GM23338 (cell line): ENCODE measurements at regions not wholly inside any gene's neighbourhood (a gene's known extent, or its start where the extent isn't known, plus 50 kb on each side); places are given as distances from the start of the nearest gene placed in this dataset.

Experiments
- ATAC-seq: fragments of 200-7000 bp; cut with Tn5 transposase; 3 replicates; pipeline ENCODE4 v1.9.1; 2020
- DNase-seq: peaks from one replicate; pipeline ENCODE4 v3.0.0-alpha.2; 2015; ENCODE audit warnings: low spot score
- H2AFZ ChIP-seq: fragments of 200-600 bp; sonication (generic); 2 replicates; pipeline ENCODE4 v1.8.0; 2016; ENCODE audit warnings: antibody characterized with exemption, mild to moderate bottlenecking, moderate library complexity
- H3F3A ChIP-seq: fragments of 200-600 bp; sonication (generic); replicated peaks from 2 replicates; pipeline ENCODE4 v1.8.0; 2017; ENCODE audit warnings: antibody characterized with exemption, mixed run types, low read depth
- H3K27ac ChIP-seq: fragments of 200-600 bp; sonication (generic); 2 replicates; pipeline ENCODE4 v1.6.1; 2016; ENCODE audit warnings: low read depth
- H3K27me3 ChIP-seq: fragments of 200-600 bp; sonication (generic); 2 replicates; pipeline ENCODE4 v1.8.0; 2016; ENCODE audit warnings: mild to moderate bottlenecking, mixed run types, moderate library complexity; ENCODE audit not compliant: insufficient read depth
- H3K36me3 ChIP-seq: fragments of 200-600 bp; sonication (generic); 2 replicates; pipeline ENCODE4 v1.8.0; 2016; ENCODE audit warnings: mild to moderate bottlenecking; ENCODE audit not compliant: insufficient read depth
- H3K4me1 ChIP-seq: fragments of 200-600 bp; sonication (generic); 2 replicates; pipeline ENCODE4 v1.8.0; 2016; ENCODE audit warnings: mild to moderate bottlenecking, moderate library complexity; ENCODE audit not compliant: insufficient read depth
- H3K4me2 ChIP-seq: fragments of 200-600 bp; sonication (generic); 2 replicates; pipeline ENCODE4 v1.7.1; 2017; ENCODE audit warnings: mixed run types
- H3K4me3 ChIP-seq: fragments of 200-600 bp; sonication (generic); 2 replicates; pipeline ENCODE4 v1.6.1; 2016; ENCODE audit warnings: mixed run types
- H3K79me2 ChIP-seq: fragments of 200-600 bp; sonication (generic); replicated peaks from 2 replicates; pipeline ENCODE4 v1.8.0; 2017; ENCODE audit warnings: mild to moderate bottlenecking; ENCODE audit not compliant: insufficient read depth
- H3K9me2 ChIP-seq: fragments of 200-600 bp; sonication (generic); 2 replicates; pipeline ENCODE4 v1.8.0; 2017; ENCODE audit not compliant: insufficient read depth
- H4K20me1 ChIP-seq: fragments of 200-600 bp; sonication (generic); replicated peaks from 2 replicates; pipeline ENCODE4 v1.8.0; 2017; ENCODE audit warnings: mild to moderate bottlenecking; ENCODE audit not compliant: insufficient read depth
- H3K27ac Mint-ChIP-seq: 2 replicates; pipeline ENCODE4 v1.8.0; 2020; ENCODE audit warnings: inconsistent platforms, mild to moderate bottlenecking, moderate library complexity, mixed read lengths
- H3K27me3 Mint-ChIP-seq: 3 replicates; pipeline ENCODE4 v1.8.0; 2022; ENCODE audit warnings: low read depth, mild to moderate bottlenecking, moderate library complexity, mixed read lengths, inconsistent platforms; ENCODE audit not compliant: insufficient read depth, poor library complexity
- H3K36me3 Mint-ChIP-seq: 3 replicates; pipeline ENCODE4 v1.8.0; 2021; ENCODE audit warnings: low read depth, mild to moderate bottlenecking, inconsistent platforms, moderate library complexity, mixed read lengths
- H3K4me1 Mint-ChIP-seq: 3 replicates; pipeline ENCODE4 v1.8.0; 2020; ENCODE audit warnings: mild to moderate bottlenecking, inconsistent platforms, mixed read lengths
- H3K4me3 Mint-ChIP-seq: 3 replicates; pipeline ENCODE4 v1.8.0; 2021; ENCODE audit warnings: moderate library complexity, mild to moderate bottlenecking, inconsistent platforms, mixed read lengths
- H3K9me3 Mint-ChIP-seq: 3 replicates; pipeline ENCODE4 v1.8.0; 2020; ENCODE audit warnings: moderate library complexity, mild to moderate bottlenecking, inconsistent platforms, mixed read lengths
- CREB1 ChIP-seq: fragments of 250-450 bp; sonication (Bioruptor Pico); IDR thresholded peaks from 2 replicates; pipeline ENCODE4 v1.5.0; 2020; ENCODE audit warnings: low read depth, mild to moderate bottlenecking, moderate library complexity
- JUNB ChIP-seq: IDR thresholded peaks from one replicate; pipeline ENCODE4 v1.6.1; 2016; ENCODE audit warnings: antibody characterized with exemption; ENCODE audit not compliant: unreplicated experiment
- NANOG ChIP-seq: IDR thresholded peaks from 2 replicates; pipeline ENCODE4 v1.6.1; 2016; ENCODE audit warnings: antibody characterized with exemption, borderline replicate concordance
- STAT1 ChIP-seq: IDR thresholded peaks from one replicate; pipeline ENCODE4 v1.6.1; 2016; ENCODE audit warnings: antibody characterized with exemption; ENCODE audit not compliant: unreplicated experiment
- ZNF114 ChIP-seq: fragments of 250-450 bp; sonication (Bioruptor Pico); IDR thresholded peaks from 2 replicates; pipeline ENCODE4 v1.5.0; 2020; ENCODE audit warnings: mild to moderate bottlenecking, moderate library complexity
- TF ChIP-seq, protein P1 (sequence below): IDR thresholded peaks from 2 replicates; pipeline ENCODE4 v1.6.1; 2016; ENCODE audit warnings: antibody characterized with exemption
- TF ChIP-seq, protein P2 (sequence below): fragments of 250-450 bp; sonication (Bioruptor Pico); IDR thresholded peaks from 2 replicates; pipeline ENCODE4 v1.5.0; 2020; ENCODE audit warnings: mild to moderate bottlenecking, moderate library complexity

DNA sequence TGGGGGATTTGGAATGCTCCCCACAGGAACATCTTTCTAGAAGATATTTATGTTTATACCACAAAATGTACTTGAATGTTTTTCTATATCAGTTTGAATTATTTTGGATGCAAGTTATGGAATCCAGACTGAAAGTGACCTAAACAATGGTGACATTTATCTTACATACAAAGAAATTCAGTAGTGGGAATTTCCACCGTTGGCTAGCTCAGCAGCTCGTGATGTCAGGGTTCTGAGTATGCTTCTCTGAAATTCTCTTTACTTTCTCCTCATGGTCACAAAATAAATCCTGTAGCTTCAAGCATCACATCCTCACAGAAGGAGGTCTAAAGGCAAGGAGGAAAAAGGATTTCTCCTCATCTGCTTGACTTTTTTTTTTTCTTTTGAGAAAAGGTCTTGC, 105.3 kb downstream of the AKAIN1 start:
- ATAC-seq = no peak

GRCh38 chr18:5075297-5075696, 121.8 kb downstream of the AKAIN1 start:
- TF ChIP-seq, protein P1, sequence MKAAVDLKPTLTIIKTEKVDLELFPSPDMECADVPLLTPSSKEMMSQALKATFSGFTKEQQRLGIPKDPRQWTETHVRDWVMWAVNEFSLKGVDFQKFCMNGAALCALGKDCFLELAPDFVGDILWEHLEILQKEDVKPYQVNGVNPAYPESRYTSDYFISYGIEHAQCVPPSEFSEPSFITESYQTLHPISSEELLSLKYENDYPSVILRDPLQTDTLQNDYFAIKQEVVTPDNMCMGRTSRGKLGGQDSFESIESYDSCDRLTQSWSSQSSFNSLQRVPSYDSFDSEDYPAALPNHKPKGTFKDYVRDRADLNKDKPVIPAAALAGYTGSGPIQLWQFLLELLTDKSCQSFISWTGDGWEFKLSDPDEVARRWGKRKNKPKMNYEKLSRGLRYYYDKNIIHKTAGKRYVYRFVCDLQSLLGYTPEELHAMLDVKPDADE = no peak
- TF ChIP-seq CREB1 (CRISPR knock-in tag) (no peak), NANOG (no peak), ZNF114 (CRISPR knock-in tag) (no peak), STAT1 (no peak), JUNB (no peak)
- TF ChIP-seq, protein P2, sequence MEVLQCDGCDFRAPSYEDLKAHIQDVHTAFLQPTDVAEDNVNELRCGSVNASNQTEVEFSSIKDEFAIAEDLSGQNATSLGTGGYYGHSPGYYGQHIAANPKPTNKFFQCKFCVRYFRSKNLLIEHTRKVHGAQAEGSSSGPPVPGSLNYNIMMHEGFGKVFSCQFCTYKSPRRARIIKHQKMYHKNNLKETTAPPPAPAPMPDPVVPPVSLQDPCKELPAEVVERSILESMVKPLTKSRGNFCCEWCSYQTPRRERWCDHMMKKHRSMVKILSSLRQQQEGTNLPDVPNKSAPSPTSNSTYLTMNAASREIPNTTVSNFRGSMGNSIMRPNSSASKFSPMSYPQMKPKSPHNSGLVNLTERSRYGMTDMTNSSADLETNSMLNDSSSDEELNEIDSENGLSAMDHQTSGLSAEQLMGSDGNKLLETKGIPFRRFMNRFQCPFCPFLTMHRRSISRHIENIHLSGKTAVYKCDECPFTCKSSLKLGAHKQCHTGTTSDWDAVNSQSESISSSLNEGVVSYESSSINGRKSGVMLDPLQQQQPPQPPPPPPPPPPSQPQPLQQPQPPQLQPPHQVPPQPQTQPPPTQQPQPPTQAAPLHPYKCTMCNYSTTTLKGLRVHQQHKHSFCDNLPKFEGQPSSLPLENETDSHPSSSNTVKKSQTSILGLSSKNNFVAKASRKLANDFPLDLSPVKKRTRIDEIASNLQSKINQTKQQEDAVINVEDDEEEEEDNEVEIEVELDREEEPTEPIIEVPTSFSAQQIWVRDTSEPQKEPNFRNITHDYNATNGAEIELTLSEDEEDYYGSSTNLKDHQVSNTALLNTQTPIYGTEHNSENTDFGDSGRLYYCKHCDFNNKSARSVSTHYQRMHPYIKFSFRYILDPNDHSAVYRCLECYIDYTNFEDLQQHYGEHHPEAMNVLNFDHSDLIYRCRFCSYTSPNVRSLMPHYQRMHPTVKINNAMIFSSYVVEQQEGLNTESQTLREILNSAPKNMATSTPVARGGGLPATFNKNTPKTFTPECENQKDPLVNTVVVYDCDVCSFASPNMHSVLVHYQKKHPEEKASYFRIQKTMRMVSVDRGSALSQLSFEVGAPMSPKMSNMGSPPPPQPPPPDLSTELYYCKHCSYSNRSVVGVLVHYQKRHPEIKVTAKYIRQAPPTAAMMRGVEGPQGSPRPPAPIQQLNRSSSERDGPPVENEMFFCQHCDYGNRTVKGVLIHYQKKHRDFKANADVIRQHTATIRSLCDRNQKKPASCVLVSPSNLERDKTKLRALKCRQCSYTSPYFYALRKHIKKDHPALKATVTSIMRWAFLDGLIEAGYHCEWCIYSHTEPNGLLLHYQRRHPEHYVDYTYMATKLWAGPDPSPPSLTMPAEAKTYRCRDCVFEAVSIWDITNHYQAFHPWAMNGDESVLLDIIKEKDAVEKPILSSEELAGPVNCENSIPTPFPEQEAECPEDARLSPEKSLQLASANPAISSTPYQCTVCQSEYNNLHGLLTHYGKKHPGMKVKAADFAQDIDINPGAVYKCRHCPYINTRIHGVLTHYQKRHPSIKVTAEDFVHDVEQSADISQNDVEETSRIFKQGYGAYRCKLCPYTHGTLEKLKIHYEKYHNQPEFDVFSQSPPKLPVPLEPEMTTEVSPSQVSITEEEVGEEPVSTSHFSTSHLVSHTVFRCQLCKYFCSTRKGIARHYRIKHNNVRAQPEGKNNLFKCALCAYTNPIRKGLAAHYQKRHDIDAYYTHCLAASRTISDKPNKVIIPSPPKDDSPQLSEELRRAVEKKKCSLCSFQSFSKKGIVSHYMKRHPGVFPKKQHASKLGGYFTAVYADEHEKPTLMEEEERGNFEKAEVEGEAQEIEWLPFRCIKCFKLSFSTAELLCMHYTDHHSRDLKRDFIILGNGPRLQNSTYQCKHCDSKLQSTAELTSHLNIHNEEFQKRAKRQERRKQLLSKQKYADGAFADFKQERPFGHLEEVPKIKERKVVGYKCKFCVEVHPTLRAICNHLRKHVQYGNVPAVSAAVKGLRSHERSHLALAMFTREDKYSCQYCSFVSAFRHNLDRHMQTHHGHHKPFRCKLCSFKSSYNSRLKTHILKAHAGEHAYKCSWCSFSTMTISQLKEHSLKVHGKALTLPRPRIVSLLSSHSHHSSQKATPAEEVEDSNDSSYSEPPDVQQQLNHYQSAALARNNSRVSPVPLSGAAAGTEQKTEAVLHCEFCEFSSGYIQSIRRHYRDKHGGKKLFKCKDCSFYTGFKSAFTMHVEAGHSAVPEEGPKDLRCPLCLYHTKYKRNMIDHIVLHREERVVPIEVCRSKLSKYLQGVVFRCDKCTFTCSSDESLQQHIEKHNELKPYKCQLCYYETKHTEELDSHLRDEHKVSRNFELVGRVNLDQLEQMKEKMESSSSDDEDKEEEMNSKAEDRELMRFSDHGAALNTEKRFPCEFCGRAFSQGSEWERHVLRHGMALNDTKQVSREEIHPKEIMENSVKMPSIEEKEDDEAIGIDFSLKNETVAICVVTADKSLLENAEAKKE (CRISPR knock-in tag) = no peak
- Histone ChIP-seq H3K36me3 (no peaks in the 10 kb centered on the region), H3K9me2 (no peaks in the 10 kb centered on the region), H3K79me2 (no peaks in the 10 kb centered on the region), H4K20me1 (no peaks in the 10 kb centered on the region), H3K4me1 (no peaks in the 10 kb centered on the region), H2AFZ (no peak overlapping the region), H3K4me2 (no peak overlapping the region), H3K27ac (no peak overlapping the region), H3F3A (no peaks in the 10 kb centered on the region), H3K4me3 (no peak overlapping the region), H3K27me3 (no peaks in the 10 kb centered on the region)
- H3K4me3 Mint-ChIP-seq = no peak overlapping the region
- H3K27me3 Mint-ChIP-seq = no peaks in the 10 kb centered on the region
- no peak overlapping the region for H3K27ac Mint-ChIP-seq
- peaks cover 2% of the 10 kb centered on the region; the same call in 1 of the 3 replicates for H3K4me1 Mint-ChIP-seq
- H3K9me3 Mint-ChIP-seq = no peaks in the 10 kb centered on the region
- ATAC-seq = no peak
- no peaks in the 10 kb centered on the region for H3K36me3 Mint-ChIP-seq
- no peak for DNase-seq

More for the DNA sequence above, 105.3 kb downstream of the AKAIN1 start:
- no peaks in the 10 kb centered on the region for H3F3A ChIP-seq
- H3K4me1 Mint-ChIP-seq = peaks cover 6% of the 10 kb centered on the region
- no peak overlapping the region for H3K4me3 ChIP-seq
- DNase-seq = no peak
- no peaks in the 10 kb centered on the region for H3K79me2 ChIP-seq
- no peak overlapping the region for H3K4me2 ChIP-seq
- H3K27ac ChIP-seq = no peak overlapping the region
- TF ChIP-seq NANOG = no peak
- TF ChIP-seq, protein P1 = no peak
- no peak overlapping the region for H3K27ac Mint-ChIP-seq
- no peak overlapping the region for H3K4me3 Mint-ChIP-seq
- H3K36me3 Mint-ChIP-seq = peaks cover 11% of the 10 kb centered on the region
- no peaks in the 10 kb centered on the region for H4K20me1 ChIP-seq
- H3K36me3 ChIP-seq = no peaks in the 10 kb centered on the region; the same call in 1 of the 2 replicates
- no peak overlapping the region for H2AFZ ChIP-seq
- no peaks in the 10 kb centered on the region for H3K27me3 ChIP-seq
- no peaks in the 10 kb centered on the region for H3K27me3 Mint-ChIP-seq
- peaks cover 26% of the 10 kb centered on the region for H3K9me3 Mint-ChIP-seq
- peaks cover 6% of the 10 kb centered on the region for H3K4me1 ChIP-seq
- peaks cover 9% of the 10 kb centered on the region for H3K9me2 ChIP-seq
